Cardiac fibroblast (primary cell): ENCODE measurements at regions not wholly inside any gene's neighbourhood (a gene's known extent, or its start where the extent isn't known, plus 50 kb on each side); places are given as distances from the start of the nearest gene placed in this dataset.

Experiments
- DNase-seq, 2 donors: peaks; one replicate each; pipeline versions ENCODE4 v3.0.0 to v3.0.0-alpha.2; 2010; ENCODE audit warnings: low read depth in 2 of 2
- H3K4me3 ChIP-seq, 2 donors: replicated peaks in 1 of 2; 1 replicate in 1 of 2; 2 replicates in 1 of 2; pipeline ENCODE4 v1.5.1; 2011; ENCODE audit warnings: low read depth in 2 of 2, low read length in 2 of 2, mild to moderate bottlenecking in 2 of 2, moderate library complexity in 1 of 2
- CTCF ChIP-seq: IDR thresholded peaks from one replicate; pipeline ENCODE4 v1.5.1; 2011; ENCODE audit warnings: low read depth, mild to moderate bottlenecking, low read length, inconsistent platforms

- peak; percentile 91 to 92 for DNase-seq
- H3K4me3 ChIP-seq: no peak overlapping the region
- peak; percentile 92 for TF ChIP-seq CTCF
Measured at GRCh38 chr14:100416921-100417860, 94.1 kb downstream of the SLC25A47 start.

- H3K4me3 ChIP-seq: no peak overlapping the region
- no peak for DNase-seq
- no peak for TF ChIP-seq CTCF
Measured at GRCh38 chr14:100419856-100420255, 96.7 kb downstream of the SLC25A47 start.

- DNase-seq: no peak
- no peak for TF ChIP-seq CTCF
- H3K4me3 ChIP-seq: no peak overlapping the region
Measured at GRCh38 chr14:100421756-100422470, 98.8 kb downstream of the SLC25A47 start.

GRCh38 chr14:100422556-100423316, 99.6 kb downstream of the SLC25A47 start:
- no peak for TF ChIP-seq CTCF
- H3K4me3 ChIP-seq: no peak overlapping the region
- DNase-seq: no peak

- no peak for DNase-seq
- no peak overlapping the region for H3K4me3 ChIP-seq
- no peak for TF ChIP-seq CTCF
Measured at GRCh38 chr14:100423317-100424010, 100.3 kb downstream of the SLC25A47 start.
